B cell (primary cell): ENCODE measurements at regions not wholly inside any gene's neighbourhood (a gene's known extent, or its start where the extent isn't known, plus 50 kb on each side); places are given as distances from the start of the nearest gene placed in this dataset.
"Not testable (repeated sequence)": the region's sequence is repeated elsewhere in the genome, so short reads cannot be mapped to it uniquely, and the experiment has no call there.

Experiments
- ATAC-seq: fragments of 200-7000 bp; cut with Tn5 transposase; one replicate; pipeline ENCODE4 v1.10.0; 2021; ENCODE audit warnings: low read depth, mild to moderate bottlenecking, moderate number of reproducible peaks, moderate library complexity
- CTCF ChIA-PET: fragments of 350-600 bp; sonication (Branson Sonifier 250); formaldehyde crosslinking; loops from one replicate; lab custom pipeline; 2021; ENCODE audit warnings: antibody characterized with exemption, inconsistent platforms; lab: Charles Lee
- POLR2A ChIA-PET: fragments of 350-600 bp; sonication (Branson Sonifier 250); formaldehyde crosslinking; loops from one replicate; lab custom pipeline; 2021; ENCODE audit warnings: antibody characterized with exemption; lab: Charles Lee
- DNase-seq: peaks from one replicate; pipeline ENCODE4 v3.0.0; 2013
- H2AFZ ChIP-seq: 2 replicates; pipeline ENCODE4 v1.6.1; 2012; ENCODE audit warnings: mild to moderate bottlenecking, low read depth, low read length; ENCODE audit not compliant: insufficient read depth, poor library complexity, severe bottlenecking
- H3K27ac ChIP-seq, 2 donors: 1 replicate in 1 of 2; 2 replicates in 1 of 2; pipeline ENCODE4 v1.5.1; 2012 to 2013; ENCODE audit warnings: low read length in 2 of 2, mild to moderate bottlenecking in 2 of 2, moderate library complexity in 1 of 2
- H3K27me3 ChIP-seq, 4 experiments: fragments of 200-600 bp in 1 of 4; sonication (generic) in 1 of 4; replicated peaks in 1 of 4; 1 replicate in 2 of 4; 2 replicates in 2 of 4; pipeline versions ENCODE4 v1.6.1 to v1.7.0; 2013 to 2016; ENCODE audit warnings: low read length in 3 of 4, mild to moderate bottlenecking in 2 of 4, mixed read lengths in 1 of 4, moderate library complexity in 1 of 4; ENCODE audit not compliant: insufficient read depth in 4 of 4, control insufficient read depth in 3 of 4; ENCODE audit errors: control extremely low read depth in 1 of 4
- H3K36me3 ChIP-seq, 2 experiments: replicated peaks in 1 of 2; 1 replicate in 1 of 2; 2 replicates in 1 of 2; pipeline versions ENCODE4 v1.6.1 to v1.7.1; 2013; ENCODE audit warnings: low read length in 1 of 2; ENCODE audit not compliant: insufficient read depth in 2 of 2, control insufficient read depth in 1 of 2; ENCODE audit errors: control extremely low read depth in 1 of 2, extremely low read depth in 1 of 2
- H3K4me1 ChIP-seq, 2 donors: fragments of 200-600 bp in 1 of 2; sonication (generic) in 1 of 2; 1 replicate in 1 of 2; 2 replicates in 1 of 2; pipeline versions ENCODE4 v1.5.1 to v1.6.1; 2013 to 2017; ENCODE audit warnings: low read length in 2 of 2; ENCODE audit not compliant: control insufficient read depth in 2 of 2, insufficient read depth in 2 of 2
- H3K4me2 ChIP-seq: replicated peaks from 2 replicates; pipeline ENCODE3; 2012; ENCODE audit warnings: mild to moderate bottlenecking, low read depth, low read length; ENCODE audit not compliant: poor library complexity, severe bottlenecking
- H3K4me3 ChIP-seq, 5 experiments: fragments of 200-600 bp in 1 of 5; sonication (generic) in 1 of 5; 1 replicate in 3 of 5; 2 replicates in 2 of 5; pipeline versions ENCODE4 v1.5.1 to v1.7.0; 2011 to 2016; ENCODE audit warnings: low read length in 4 of 5, mild to moderate bottlenecking in 4 of 5, low read depth in 2 of 5, control low read depth in 1 of 5, moderate library complexity in 1 of 5; ENCODE audit not compliant: insufficient read depth in 1 of 5; ENCODE audit errors: control extremely low read depth in 1 of 5, extremely low read depth in 1 of 5
- H3K79me2 ChIP-seq: fragments of 200-600 bp; sonication (generic); one replicate; pipeline ENCODE4 v1.6.0; 2016; ENCODE audit warnings: low read length; ENCODE audit not compliant: control insufficient read depth, insufficient read depth
- H3K9ac ChIP-seq: fragments of 200-600 bp; sonication (generic); 2 replicates; pipeline ENCODE4 v1.6.1; 2017; ENCODE audit warnings: mild to moderate bottlenecking, low read length, moderate library complexity
- H3K9me3 ChIP-seq, 3 donors: one replicate each; pipeline versions ENCODE4 v1.6.1 to v1.7.1; 2013; ENCODE audit warnings: low read length in 2 of 3; ENCODE audit not compliant: control insufficient read depth in 2 of 3, insufficient read depth in 1 of 3; ENCODE audit errors: control extremely low read depth in 1 of 3
- H4K20me1 ChIP-seq: 2 replicates; pipeline ENCODE4 v1.6.0; 2012; ENCODE audit warnings: mild to moderate bottlenecking, low read length; ENCODE audit not compliant: insufficient read depth, control insufficient read depth, poor library complexity, severe bottlenecking
- H3K27ac Mint-ChIP-seq: one replicate; pipeline ENCODE4 v1.8.0; 2021; ENCODE audit warnings: mixed read lengths
- H3K27me3 Mint-ChIP-seq: one replicate; pipeline ENCODE4 v1.8.0; 2021; ENCODE audit warnings: mixed read lengths
- H3K4me1 Mint-ChIP-seq: one replicate; pipeline ENCODE4 v1.8.0; 2021; ENCODE audit warnings: mixed read lengths
- H3K4me3 Mint-ChIP-seq: one replicate; pipeline ENCODE4 v1.8.0; 2021; ENCODE audit warnings: mixed read lengths
- H3K9me3 Mint-ChIP-seq: one replicate; pipeline ENCODE4 v1.8.0; 2022; ENCODE audit warnings: mixed read lengths; ENCODE audit not compliant: insufficient read depth
- EZH2 ChIP-seq: IDR thresholded peaks from 2 replicates; pipeline ENCODE4 v1.6.1; 2012; ENCODE audit warnings: borderline replicate concordance, low read depth, mild to moderate bottlenecking, moderate library complexity, low read length; ENCODE audit not compliant: insufficient read depth, poor library complexity, severe bottlenecking
- WGBS: methylation state at CpG from one replicate; pipeline ENCODE4 v1.1.5; 2013; ENCODE audit warnings: missing lambda C conversion rate; ENCODE audit not compliant: insufficient coverage; 5-methylcytosine and 5-hydroxymethylcytosine counted together
- intact Hi-C: fragments of 100-400 bp; cut with micrococcal nuclease; formaldehyde crosslinking; loops from one replicate; pipeline ENCODE4 v1.10.0; 2022
- TF ChIP-seq, protein P1 (sequence below): fragments of 200-600 bp; IDR thresholded peaks from one replicate; pipeline ENCODE4 v1.8.0; 2022; ENCODE audit warnings: antibody characterized with exemption, mild to moderate bottlenecking

DNA sequence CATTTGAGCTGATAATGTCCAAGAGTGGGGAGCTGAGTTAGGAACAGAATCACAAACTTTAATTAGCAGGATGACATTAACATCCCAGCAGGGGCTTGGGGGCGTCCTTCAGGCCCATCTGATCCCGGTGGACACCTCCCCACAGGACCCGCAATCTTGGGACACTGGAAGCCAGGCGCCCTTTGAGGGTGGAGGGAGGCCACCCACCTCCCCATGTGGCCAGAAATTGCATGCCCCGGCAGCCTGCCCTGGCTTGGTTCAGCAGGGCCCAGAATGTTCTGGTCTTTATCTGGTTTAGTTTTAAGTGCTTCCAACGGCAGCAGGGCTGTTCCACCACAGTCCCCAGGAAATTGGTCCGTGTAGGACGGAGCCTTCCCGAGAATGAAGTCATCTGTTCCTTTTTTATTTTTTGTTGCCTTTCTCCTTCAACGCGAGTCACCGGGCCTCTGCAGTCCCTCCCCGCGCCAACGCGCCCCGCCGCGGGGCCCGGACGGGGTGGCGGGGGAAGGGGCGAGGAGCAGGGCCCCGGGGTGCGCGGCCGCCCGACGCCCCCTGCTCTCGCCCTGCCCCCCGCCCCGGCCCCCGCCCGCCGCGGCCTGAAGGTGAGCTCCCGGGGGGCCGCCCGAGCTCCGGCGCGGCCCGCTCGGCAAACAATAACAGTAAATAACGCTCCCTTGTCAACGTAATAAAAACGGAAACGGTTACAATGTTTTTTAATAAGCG lies 207.9 kb downstream of the C9orf50 start:
- Histone ChIP-seq H3K9ac (peak overlapping the region; percentile 97), H3K36me3 (no peaks in the 10 kb centered on the region), H3K4me2 (peak overlapping the region; percentile 100), H3K9me3 (peaks cover 0 to 9% (median 0%) of the 10 kb centered on the region in 3 donors), H4K20me1 (no peaks in the 10 kb centered on the region), H3K4me1 (peaks cover 18 to 25% of the 10 kb centered on the region in 2 donors), H3K4me3 (peak overlapping the region in 4 of 5 experiments; percentile 50 to 79 (median 58)), H3K79me2 (peaks cover 2% of the 10 kb centered on the region), H2AFZ (peak overlapping the region; percentile 48), H3K27me3 (no peaks in the 10 kb centered on the region), H3K27ac (peak overlapping the region; percentile 99)
- TF ChIP-seq, protein P1, sequence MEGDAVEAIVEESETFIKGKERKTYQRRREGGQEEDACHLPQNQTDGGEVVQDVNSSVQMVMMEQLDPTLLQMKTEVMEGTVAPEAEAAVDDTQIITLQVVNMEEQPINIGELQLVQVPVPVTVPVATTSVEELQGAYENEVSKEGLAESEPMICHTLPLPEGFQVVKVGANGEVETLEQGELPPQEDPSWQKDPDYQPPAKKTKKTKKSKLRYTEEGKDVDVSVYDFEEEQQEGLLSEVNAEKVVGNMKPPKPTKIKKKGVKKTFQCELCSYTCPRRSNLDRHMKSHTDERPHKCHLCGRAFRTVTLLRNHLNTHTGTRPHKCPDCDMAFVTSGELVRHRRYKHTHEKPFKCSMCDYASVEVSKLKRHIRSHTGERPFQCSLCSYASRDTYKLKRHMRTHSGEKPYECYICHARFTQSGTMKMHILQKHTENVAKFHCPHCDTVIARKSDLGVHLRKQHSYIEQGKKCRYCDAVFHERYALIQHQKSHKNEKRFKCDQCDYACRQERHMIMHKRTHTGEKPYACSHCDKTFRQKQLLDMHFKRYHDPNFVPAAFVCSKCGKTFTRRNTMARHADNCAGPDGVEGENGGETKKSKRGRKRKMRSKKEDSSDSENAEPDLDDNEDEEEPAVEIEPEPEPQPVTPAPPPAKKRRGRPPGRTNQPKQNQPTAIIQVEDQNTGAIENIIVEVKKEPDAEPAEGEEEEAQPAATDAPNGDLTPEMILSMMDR = no peak
- no peak for TF ChIP-seq EZH2
- Mint-ChIP-seq H3K27ac (peak overlapping the region; percentile 100), H3K4me1 (peaks cover 25% of the 10 kb centered on the region), H3K27me3 (peaks cover 3% of the 10 kb centered on the region), H3K9me3 (peaks cover 8% of the 10 kb centered on the region), H3K4me3 (peak overlapping the region; percentile 91)
- DNase-seq (peak; percentile 81), ATAC-seq (peak; percentile 42)
- ChIA-PET POLR2A (interaction anchor here (0.7 to 2.9 kb wide), 6 partner anchors 29 to 271 kb away, joined by 3 to 18 read pairs (median 4); no protein-coding TSS in a partner anchor), CTCF (interaction anchor here (2.1 to 2.6 kb wide), 2 partner anchors 29 to 274 kb away, joined by 6 to 9 read pairs; no protein-coding TSS in a partner anchor)
- WGBS = 3% methylated on average over 30 of the region's 49 CpGs
- intact Hi-C loops = loop anchor here (1.0 to 2.0 kb wide), 6 partner anchors 30 to 273 kb away; no protein-coding TSS in a partner anchor

DNA sequence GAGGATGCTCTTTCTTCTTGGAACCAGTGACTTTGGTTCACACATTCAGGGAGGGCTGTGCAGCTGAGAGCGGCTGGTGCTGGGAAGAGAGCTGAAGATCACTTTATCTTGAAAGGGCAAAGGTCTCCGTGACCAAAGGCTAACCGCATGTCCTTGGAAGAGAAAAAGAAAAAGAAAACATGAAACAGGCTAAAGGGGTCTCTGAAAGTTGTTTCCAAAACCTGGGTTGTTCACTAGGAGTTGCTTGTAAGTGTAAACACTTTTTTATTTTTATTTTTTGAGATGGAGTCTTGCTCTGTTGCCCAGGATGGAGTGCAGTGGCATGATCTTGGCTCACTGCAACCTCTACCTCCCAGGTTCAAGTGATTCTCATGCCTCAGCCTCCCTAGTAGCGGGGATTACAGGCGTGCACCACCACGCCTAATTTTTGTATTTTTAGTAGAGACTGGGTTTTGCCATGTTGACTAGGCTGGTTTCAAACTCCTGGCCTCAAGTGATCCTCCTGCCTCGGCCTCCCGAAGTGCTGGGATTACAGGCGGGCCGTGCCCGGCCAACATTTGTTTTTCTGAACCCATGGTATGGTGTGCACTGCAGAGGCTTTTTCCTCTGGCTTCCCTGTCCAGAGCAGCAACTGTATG lies 208.6 kb downstream of the C9orf50 start:
- not testable (repeated sequence) for H3K79me2 ChIP-seq, H3K9me3 Mint-ChIP-seq, ATAC-seq, H4K20me1 ChIP-seq, DNase-seq, H3K27me3 Mint-ChIP-seq, H3K9me3 ChIP-seq, H3K36me3 ChIP-seq, H3K27me3 ChIP-seq
- Mint-ChIP-seq H3K27ac (peak overlapping the region; percentile 100), H3K4me1 (peaks cover 25% of the 10 kb centered on the region), H3K4me3 (peak overlapping the region; percentile 91)
- Histone ChIP-seq H2AFZ (peak overlapping the region; percentile 48), H3K4me1 (peaks cover 18 to 25% of the 10 kb centered on the region in 2 donors), H3K4me3 (peak overlapping the region in 1 of 5 experiments; percentile 79), H3K9ac (peak overlapping the region; percentile 97), H3K4me2 (peak overlapping the region; percentile 100), H3K27ac (peak overlapping the region; percentile 99)
- POLR2A ChIA-PET = interaction anchor here (1.1 to 2.9 kb wide), 4 partner anchors 29 to 270 kb away, joined by 3 to 18 read pairs (median 10); no protein-coding TSS in a partner anchor
- 97% methylated on average over 8 of the region's 11 CpGs for WGBS
- intact Hi-C loops = loop anchor here (2.0 kb wide), 1 partner anchor 237 kb away; no protein-coding TSS in a partner anchor
- CTCF ChIA-PET = interaction anchor here (2.1 to 2.6 kb wide), 2 partner anchors 28 to 273 kb away, joined by 6 to 9 read pairs; no protein-coding TSS in a partner anchor
